GM18951 (cell line): ENCODE measurements at regions not wholly inside any gene's neighbourhood (a gene's known extent, or its start where the extent isn't known, plus 50 kb on each side); places are given as distances from the start of the nearest gene placed in this dataset.
"Not testable (repeated sequence)": the region's sequence is repeated elsewhere in the genome, so short reads cannot be mapped to it uniquely, and the experiment has no call there.

ENCODE experiments used
- POLR2A ChIP-seq: IDR thresholded peaks from 4 replicates; pipeline ENCODE4 v1.6.1; 2011; ENCODE audit warnings: mild to moderate bottlenecking; ENCODE audit not compliant: insufficient read length, insufficient read depth; ENCODE audit errors: extremely low read depth
- in situ Hi-C: fragments of 300-500 bp; cut with MboI; formaldehyde crosslinking; loops from one replicate; pipeline ENCODE4 v1.12.0; 2022; ENCODE audit warnings: low sequenced_read_pairs, mixed read lengths, inconsistent platforms; ENCODE audit not compliant: unreplicated experiment

- in situ Hi-C loops = no loop called here
- TF ChIP-seq POLR2A = no peak
Measured at GRCh38 chr4:64747919-64748715, 338.9 kb upstream of the TECRL start.

GRCh38 chr4:64738240-64738639, 329.0 kb upstream of the TECRL start:
- in situ Hi-C loops = no loop called here
- TF ChIP-seq POLR2A = no peak

- in situ Hi-C loops = not testable (repeated sequence)
Measured at GRCh38 chr4:64737854-64738138, 328.5 kb upstream of the TECRL start.

- in situ Hi-C loops = no loop called here
- no peak for TF ChIP-seq POLR2A
Measured at GRCh38 chr4:64737026-64737853, 328.0 kb upstream of the TECRL start.

GRCh38 chr4:64729561-64729960, 320.3 kb upstream of the TECRL start:
- in situ Hi-C loops = no loop called here
- TF ChIP-seq POLR2A = no peak

- in situ Hi-C loops = no loop called here
- no peak for TF ChIP-seq POLR2A
Measured at GRCh38 chr4:64727960-64728359, 318.7 kb upstream of the TECRL start.

GRCh38 chr4:64727391-64727790, 318.1 kb upstream of the TECRL start:
- in situ Hi-C loops = not testable (repeated sequence)

GRCh38 chr4:64724689-64725088, 315.4 kb upstream of the TECRL start:
- no peak for TF ChIP-seq POLR2A
- in situ Hi-C loops = no loop called here

- no peak for TF ChIP-seq POLR2A
- in situ Hi-C loops = no loop called here
Measured at GRCh38 chr4:64721106-64721505, 311.9 kb upstream of the TECRL start.

- in situ Hi-C loops = no loop called here
Measured at GRCh38 chr4:64718091-64718490, 308.8 kb upstream of the TECRL start.

GRCh38 chr4:64715741-64716140, 306.5 kb upstream of the TECRL start:
- TF ChIP-seq POLR2A = no peak
- in situ Hi-C loops = no loop called here

More at GRCh38 chr4:64718091-64718490, 308.8 kb upstream of the TECRL start:
- no peak for TF ChIP-seq POLR2A

GRCh38 chr4:64713256-64713840, 304.1 kb upstream of the TECRL start:
- in situ Hi-C loops = no loop called here

GRCh38 chr4:64712590-64712989, 303.3 kb upstream of the TECRL start:
- in situ Hi-C loops = no loop called here
- no peak for TF ChIP-seq POLR2A

More at GRCh38 chr4:64713256-64713840, 304.1 kb upstream of the TECRL start:
- no peak for TF ChIP-seq POLR2A

- in situ Hi-C loops = no loop called here
- TF ChIP-seq POLR2A = no peak
Measured at GRCh38 chr4:64705989-64706388, 296.7 kb upstream of the TECRL start.
